Astrocyte (in vitro differentiated cells and primary cell): ENCODE measurements at regions not wholly inside any gene's neighbourhood (a gene's known extent, or its start where the extent isn't known, plus 50 kb on each side); places are given as distances from the start of the nearest gene placed in this dataset.

Experiments
- DNase-seq: peaks from one replicate; pipeline ENCODE4 v3.0.0-alpha.2; 2010; ENCODE audit warnings: low read depth
- FAIRE-seq: peaks from 2 replicates; lab custom pipeline; 2011; peaks lifted over from hg19 to GRCh38; lab: Jason Lieb, UNC
- H2AFZ ChIP-seq: 2 replicates; pipeline ENCODE4 v1.6.0; 2012; ENCODE audit warnings: low read depth, low read length, inconsistent platforms
- H3K27ac ChIP-seq: 2 replicates; pipeline ENCODE4 v1.5.1; 2011; ENCODE audit warnings: low read depth, low read length, inconsistent platforms
- H3K27me3 ChIP-seq: 2 replicates; pipeline ENCODE4 v1.6.0; 2011; ENCODE audit warnings: low read length, inconsistent platforms; ENCODE audit not compliant: insufficient read depth
- H3K36me3 ChIP-seq: 2 replicates; pipeline ENCODE4 v1.5.1; 2011; ENCODE audit warnings: low read length, inconsistent platforms; ENCODE audit not compliant: insufficient read depth
- H3K4me1 ChIP-seq: 2 replicates; pipeline ENCODE4 v1.5.1; 2011; ENCODE audit warnings: low read length, inconsistent platforms; ENCODE audit not compliant: insufficient read depth
- H3K4me2 ChIP-seq: 2 replicates; pipeline ENCODE4 v1.6.0; 2012; ENCODE audit warnings: low read length, inconsistent platforms
- H3K4me3 ChIP-seq: 2 replicates; pipeline ENCODE4 v1.5.1; 2011; ENCODE audit warnings: low read depth, mild to moderate bottlenecking, low read length, inconsistent platforms; ENCODE audit not compliant: insufficient read depth
- H3K79me2 ChIP-seq: 2 replicates; pipeline ENCODE4 v1.6.0; 2012; ENCODE audit warnings: mild to moderate bottlenecking, low read length, inconsistent platforms; ENCODE audit not compliant: insufficient read depth
- H3K9ac ChIP-seq: 2 replicates; pipeline ENCODE4 v1.6.0; 2012; ENCODE audit warnings: mild to moderate bottlenecking, low read length, inconsistent platforms
- H3K9me3 ChIP-seq: 2 replicates; pipeline ENCODE4 v1.5.1; 2012; ENCODE audit warnings: low read depth, mild to moderate bottlenecking, low read length, inconsistent platforms; ENCODE audit not compliant: insufficient read depth
- H4K20me1 ChIP-seq: 2 replicates; pipeline ENCODE4 v1.6.0; 2012; ENCODE audit warnings: low read length, inconsistent platforms; ENCODE audit not compliant: insufficient read depth
- H3K27ac Mint-ChIP-seq: one replicate; pipeline ENCODE4 v1.8.0; 2021; ENCODE audit warnings: mild to moderate bottlenecking, mixed read lengths; ENCODE audit not compliant: unreplicated experiment
- H3K27me3 Mint-ChIP-seq: one replicate; pipeline ENCODE4 v1.8.0; 2021; ENCODE audit warnings: low read depth, mixed read lengths; ENCODE audit not compliant: unreplicated experiment
- H3K36me3 Mint-ChIP-seq: one replicate; pipeline ENCODE4 v1.8.0; 2021; ENCODE audit warnings: low read depth, mixed read lengths; ENCODE audit not compliant: unreplicated experiment
- H3K4me1 Mint-ChIP-seq: one replicate; pipeline ENCODE4 v1.8.0; 2021; ENCODE audit warnings: low read depth, mixed read lengths; ENCODE audit not compliant: unreplicated experiment
- H3K4me3 Mint-ChIP-seq: one replicate; pipeline ENCODE4 v1.8.0; 2021; ENCODE audit warnings: mild to moderate bottlenecking, moderate library complexity, mixed read lengths; ENCODE audit not compliant: unreplicated experiment
- H3K9me3 Mint-ChIP-seq: one replicate; pipeline ENCODE4 v1.8.0; 2021; ENCODE audit warnings: mild to moderate bottlenecking, mixed read lengths; ENCODE audit not compliant: unreplicated experiment
- CTCF ChIP-seq: IDR thresholded peaks from 2 replicates; pipeline ENCODE4 v1.5.1; 2011; ENCODE audit warnings: low read depth, mild to moderate bottlenecking, inconsistent platforms, low read length, moderate library complexity; ENCODE audit not compliant: insufficient read depth
- EZH2 ChIP-seq: IDR thresholded peaks from 2 replicates; pipeline ENCODE4 v1.6.1; 2012; ENCODE audit warnings: mild to moderate bottlenecking, low read length, inconsistent platforms; ENCODE audit not compliant: insufficient read depth

- DNase-seq: no peak
- peaks cover 8% of the 10 kb centered on the region for H3K9me3 Mint-ChIP-seq
Measured at GRCh38 chr20:58069796-58070663, 158.4 kb downstream of the ANKRD60 start.

GRCh38 chr20:58069207-58069606 lies 159.2 kb downstream of the ANKRD60 start:
- peaks cover 75% of the 10 kb centered on the region for H3K27me3 Mint-ChIP-seq
- no peak overlapping the region for H2AFZ ChIP-seq

More at GRCh38 chr20:58069796-58070663, 158.4 kb downstream of the ANKRD60 start:
- Mint-ChIP-seq H3K27ac (no peak overlapping the region), H3K4me3 (no peak overlapping the region), H3K4me1 (peaks cover 6% of the 10 kb centered on the region), H3K36me3 (no peaks in the 10 kb centered on the region), H3K27me3 (peaks cover 70% of the 10 kb centered on the region)
- no peak overlapping the region for H3K9ac ChIP-seq
- H3K4me1 ChIP-seq: peaks cover 29% of the 10 kb centered on the region
- H3K36me3 ChIP-seq: no peaks in the 10 kb centered on the region
- no peak for FAIRE-seq
- no peak overlapping the region for H3K27ac ChIP-seq
- H4K20me1 ChIP-seq: no peaks in the 10 kb centered on the region
- H3K4me3 ChIP-seq: no peak overlapping the region
- no peak overlapping the region for H2AFZ ChIP-seq
- no peaks in the 10 kb centered on the region for H3K9me3 ChIP-seq
- peaks cover 2% of the 10 kb centered on the region for H3K27me3 ChIP-seq
- TF ChIP-seq EZH2: no peak
- no peak for TF ChIP-seq CTCF
- H3K4me2 ChIP-seq: no peak overlapping the region
- no peaks in the 10 kb centered on the region for H3K79me2 ChIP-seq

More at GRCh38 chr20:58069207-58069606, 159.2 kb downstream of the ANKRD60 start:
- no peaks in the 10 kb centered on the region for H4K20me1 ChIP-seq
- no peak overlapping the region for H3K4me3 ChIP-seq
- H3K4me1 ChIP-seq: peaks cover 22% of the 10 kb centered on the region
- Mint-ChIP-seq H3K4me1 (peaks cover 2% of the 10 kb centered on the region), H3K27ac (no peak overlapping the region), H3K4me3 (no peak overlapping the region), H3K36me3 (no peaks in the 10 kb centered on the region), H3K9me3 (peaks cover 8% of the 10 kb centered on the region)
- no peaks in the 10 kb centered on the region for H3K79me2 ChIP-seq
- H3K4me2 ChIP-seq: no peak overlapping the region
- H3K27me3 ChIP-seq: peaks cover 2% of the 10 kb centered on the region
- H3K9ac ChIP-seq: no peak overlapping the region
- H3K9me3 ChIP-seq: no peaks in the 10 kb centered on the region
- no peak overlapping the region for H3K27ac ChIP-seq
- FAIRE-seq (no peak), DNase-seq (no peak)
- no peaks in the 10 kb centered on the region for H3K36me3 ChIP-seq
- TF ChIP-seq CTCF (no peak), EZH2 (no peak)
